Stimulated activated CD4-positive, alpha-beta T cell treated with anti-CD3 and anti-CD28 coated beads, Interleukin-1b, Interleukin-23, amount 100 ng/mL, for 48 hours (primary cell): ENCODE measurements at regions not wholly inside any gene's neighbourhood (a gene's known extent, or its start where the extent isn't known, plus 50 kb on each side); places are given as distances from the start of the nearest gene placed in this dataset.
A peak's percentile ranks its signal among the peaks of the same experiment; 100 is the strongest.
"Not testable (repeated sequence)": the region's sequence is repeated elsewhere in the genome, so short reads cannot be mapped to it uniquely, and the experiment has no call there.

Experiments
- DNase-seq: peaks from one replicate; pipeline ENCODE4 v3.0.0-alpha.2; 2020

- DNase-seq: no peak
These were observed 202.1 kb downstream of the HNRNPD start for GRCh38 chr4:82171531-82172155.

- DNase-seq: no peak
These were observed 224.0 kb downstream of the HNRNPD start for GRCh38 chr4:82149750-82150149.

- DNase-seq: no peak
These were observed 227.9 kb downstream of the HNRNPD start for GRCh38 chr4:82145850-82146249.

GRCh38 chr4:82140422-82140821 lies 233.4 kb downstream of the HNRNPD start:
- DNase-seq: no peak

GRCh38 chr4:82139287-82139686 lies 234.5 kb downstream of the HNRNPD start:
- no peak for DNase-seq

- DNase-seq: peak; percentile 48
These were observed 235.4 kb downstream of the HNRNPD start for GRCh38 chr4:82138374-82138773.

- no peak for DNase-seq
These were observed 237.5 kb downstream of the HNRNPD start for GRCh38 chr4:82136161-82136801.

- no peak for DNase-seq
These were observed 245.4 kb downstream of the HNRNPD start for GRCh38 chr4:82128355-82128754.

GRCh38 chr4:82126512-82127040 lies 247.2 kb downstream of the HNRNPD start:
- DNase-seq: no peak

- DNase-seq: no peak
These were observed 247.9 kb downstream of the HNRNPD start for GRCh38 chr4:82125787-82126297.

- no peak for DNase-seq
These were observed 248.6 kb downstream of the HNRNPD start for GRCh38 chr4:82124932-82125786.

GRCh38 chr4:82124365-82124764 lies 249.4 kb downstream of the HNRNPD start:
- no peak for DNase-seq

GRCh38 chr4:82123934-82124333 lies 249.9 kb downstream of the HNRNPD start:
- no peak for DNase-seq

- not testable (repeated sequence) for DNase-seq
These were observed 258.6 kb downstream of the HNRNPD start for GRCh38 chr4:82115183-82115582.

- no peak for DNase-seq
These were observed 265.3 kb downstream of the HNRNPD start for GRCh38 chr4:82108506-82108905.

- DNase-seq: no peak
These were observed 269.2 kb downstream of the HNRNPD start for GRCh38 chr4:82104578-82104977.

GRCh38 chr4:82099928-82100579 lies 273.7 kb downstream of the HNRNPD start:
- no peak for DNase-seq

- no peak for DNase-seq
These were observed 276.3 kb downstream of the HNRNPD start for GRCh38 chr4:82097504-82097903.

GRCh38 chr4:82090717-82091116 lies 283.1 kb downstream of the HNRNPD start:
- no peak for DNase-seq

- DNase-seq: no peak
These were observed 289.0 kb downstream of the HNRNPD start for GRCh38 chr4:82084747-82085146.

GRCh38 chr4:82077471-82077995 lies 296.3 kb downstream of the HNRNPD start:
- DNase-seq: not testable (repeated sequence)

- no peak for DNase-seq
These were observed 297.0 kb downstream of the HNRNPD start for GRCh38 chr4:82076809-82077208.

- DNase-seq: no peak
These were observed 297.4 kb downstream of the HNRNPD start for GRCh38 chr4:82076359-82076758.
